LNCAP (cell line): ENCODE measurements at regions not wholly inside any gene's neighbourhood (a gene's known extent, or its start where the extent isn't known, plus 50 kb on each side); places are given as distances from the start of the nearest gene placed in this dataset.

ENCODE experiments used
- CTCF ChIP-seq: fragments of 450-650 bp; IDR thresholded peaks from 2 replicates; pipeline ENCODE4 v1.5.1; 2017; ENCODE audit warnings: mild to moderate bottlenecking

GRCh38 chr4:180994722-180995121, 1248.5 kb upstream of the TENM3 start:
- TF ChIP-seq CTCF = no peak

- no peak for TF ChIP-seq CTCF
Measured at GRCh38 chr4:180999217-180999616, 1244.0 kb upstream of the TENM3 start.

- TF ChIP-seq CTCF = no peak
Measured at GRCh38 chr4:181004056-181004455, 1239.1 kb upstream of the TENM3 start.

- no peak for TF ChIP-seq CTCF
Measured at GRCh38 chr4:181006499-181007260, 1236.5 kb upstream of the TENM3 start.

GRCh38 chr4:181007751-181008150, 1235.5 kb upstream of the TENM3 start:
- no peak for TF ChIP-seq CTCF

- no peak for TF ChIP-seq CTCF
Measured at GRCh38 chr4:181008164-181008563, 1235.0 kb upstream of the TENM3 start.

GRCh38 chr4:181013162-181013561, 1230.0 kb upstream of the TENM3 start:
- no peak for TF ChIP-seq CTCF

GRCh38 chr4:181017038-181017437, 1226.2 kb upstream of the TENM3 start:
- no peak for TF ChIP-seq CTCF
